ENCODE measurements at regions not wholly inside any gene's neighbourhood (a gene's known extent, or its start where the extent isn't known, plus 50 kb on each side); places are given as distances from the start of the nearest gene placed in this dataset.

- no peak for DNase-seq
Observed at GRCh38 chr1:232682248-232682647, 52.3 kb upstream of the SIPA1L2 start.

GRCh38 chr1:232684371-232685105, 54.6 kb upstream of the SIPA1L2 start:
- DNase-seq = no peak

GRCh38 chr1:232686346-232686745, 56.4 kb upstream of the SIPA1L2 start:
- no peak for DNase-seq

- DNase-seq = no peak
Observed at GRCh38 chr1:232687304-232687703, 57.4 kb upstream of the SIPA1L2 start.

- no peak for DNase-seq
Observed at GRCh38 chr1:232687728-232688127, 57.8 kb upstream of the SIPA1L2 start.

- no peak for DNase-seq
Observed at GRCh38 chr1:232688398-232688797, 58.5 kb upstream of the SIPA1L2 start.

- DNase-seq = no peak
Observed at GRCh38 chr1:232689711-232690110, 59.8 kb upstream of the SIPA1L2 start.

GRCh38 chr1:232690285-232690935, 60.5 kb upstream of the SIPA1L2 start:
- DNase-seq = no peak

GRCh38 chr1:232694475-232694874, 64.5 kb upstream of the SIPA1L2 start:
- no peak for DNase-seq

GRCh38 chr1:232695621-232696385, 65.9 kb upstream of the SIPA1L2 start:
- no peak for DNase-seq

- no peak for DNase-seq
Observed at GRCh38 chr1:232696466-232696865, 66.5 kb upstream of the SIPA1L2 start.

GRCh38 chr1:232697187-232697822, 67.4 kb upstream of the SIPA1L2 start:
- DNase-seq = no peak

GRCh38 chr1:232699814-232700213, 69.9 kb upstream of the SIPA1L2 start:
- DNase-seq = no peak

- no peak for DNase-seq
Observed at GRCh38 chr1:232702911-232703310, 73.0 kb upstream of the SIPA1L2 start.

GRCh38 chr1:232704256-232704655, 74.3 kb upstream of the SIPA1L2 start:
- no peak for DNase-seq

GRCh38 chr1:232704694-232705680, 75.1 kb upstream of the SIPA1L2 start:
- peak in 1 of 2 experiments; percentile 40 for DNase-seq

- no peak for DNase-seq
Observed at GRCh38 chr1:232705815-232706575, 76.1 kb upstream of the SIPA1L2 start.

GRCh38 chr1:232707142-232707541, 77.2 kb upstream of the SIPA1L2 start:
- no peak for DNase-seq

GRCh38 chr1:232709386-232709785, 79.5 kb upstream of the SIPA1L2 start:
- DNase-seq = no peak

GRCh38 chr1:232711996-232712395, 82.1 kb upstream of the SIPA1L2 start:
- no peak for DNase-seq

GRCh38 chr1:232713785-232714184, 83.9 kb upstream of the SIPA1L2 start:
- no peak for DNase-seq
